ENCODE measurements at regions not wholly inside any gene's neighbourhood (a gene's known extent, or its start where the extent isn't known, plus 50 kb on each side); places are given as distances from the start of the nearest gene placed in this dataset.
"Not testable (repeated sequence)": the region's sequence is repeated elsewhere in the genome, so short reads cannot be mapped to it uniquely, and the experiment has no call there.

- no peak for FAIRE-seq
Observed at GRCh38 chr22:27588915-27589314, 212.6 kb downstream of the MN1 start.

GRCh38 chr22:27591060-27591459 is 210.5 kb downstream of the MN1 start:
- FAIRE-seq, result no peak

GRCh38 chr22:27593378-27593777 is 208.2 kb downstream of the MN1 start:
- FAIRE-seq, result no peak

GRCh38 chr22:27594020-27594419 is 207.5 kb downstream of the MN1 start:
- no peak for FAIRE-seq

GRCh38 chr22:27594474-27595134 is 207.0 kb downstream of the MN1 start:
- no peak for FAIRE-seq

GRCh38 chr22:27596133-27596870 is 205.3 kb downstream of the MN1 start:
- no peak for FAIRE-seq

- no peak for FAIRE-seq
Observed at GRCh38 chr22:27597703-27598444, 203.7 kb downstream of the MN1 start.

GRCh38 chr22:27598792-27599191 is 202.8 kb downstream of the MN1 start:
- no peak for FAIRE-seq

- no peak for FAIRE-seq
Observed at GRCh38 chr22:27601195-27601594, 200.4 kb downstream of the MN1 start.

GRCh38 chr22:27602390-27602789 is 199.2 kb downstream of the MN1 start:
- no peak for FAIRE-seq

- no peak for FAIRE-seq
Observed at GRCh38 chr22:27603111-27603799, 198.3 kb downstream of the MN1 start.

- no peak for FAIRE-seq
Observed at GRCh38 chr22:27603800-27604144, 197.8 kb downstream of the MN1 start.

GRCh38 chr22:27605390-27605789 is 196.2 kb downstream of the MN1 start:
- no peak for FAIRE-seq

- not testable (repeated sequence) for FAIRE-seq
Observed at GRCh38 chr22:27607750-27608149, 193.8 kb downstream of the MN1 start.

GRCh38 chr22:27609451-27609888 is 192.1 kb downstream of the MN1 start:
- FAIRE-seq, result no peak

GRCh38 chr22:27610164-27610563 is 191.4 kb downstream of the MN1 start:
- not testable (repeated sequence) for FAIRE-seq

GRCh38 chr22:27610863-27611786 is 190.4 kb downstream of the MN1 start:
- FAIRE-seq, result no peak

- no peak for FAIRE-seq
Observed at GRCh38 chr22:27612115-27612514, 189.4 kb downstream of the MN1 start.

- no peak for FAIRE-seq
Observed at GRCh38 chr22:27613099-27614005, 188.2 kb downstream of the MN1 start.

- FAIRE-seq, result no peak
Observed at GRCh38 chr22:27614006-27614649, 187.4 kb downstream of the MN1 start.

- FAIRE-seq, result no peak
Observed at GRCh38 chr22:27614650-27615007, 186.9 kb downstream of the MN1 start.
